ENCODE measurements at regions not wholly inside any gene's neighbourhood (a gene's known extent, or its start where the extent isn't known, plus 50 kb on each side); places are given as distances from the start of the nearest gene placed in this dataset.

DNA sequence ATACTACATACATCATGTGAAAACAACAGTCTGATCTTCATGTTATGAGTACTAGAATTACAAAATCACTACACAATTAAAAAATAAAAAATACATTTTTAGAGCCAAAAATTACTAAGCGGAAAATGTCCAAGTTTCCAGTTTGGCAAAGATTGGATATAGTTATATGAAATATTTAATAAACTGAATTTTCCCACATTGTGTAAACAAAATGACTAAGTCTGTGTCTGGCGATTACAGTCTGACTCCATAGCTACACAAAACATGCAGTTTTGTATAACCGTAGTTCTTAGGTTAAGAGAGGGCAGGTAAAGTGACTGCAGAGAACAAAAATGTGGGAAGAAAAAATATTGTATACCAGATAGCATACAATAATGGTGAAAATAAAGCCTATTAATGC is 59.2 kb upstream of the TMEM47 start:
- Mint-ChIP-seq H3K4me1 (peaks cover 20% of the 10 kb centered on the region), H3K4me3 (no peak overlapping the region), H3K9me3 (no peaks in the 10 kb centered on the region), H3K36me3 (ENCODE audit: low read depth) (no peaks in the 10 kb centered on the region), H3K27ac (no peak overlapping the region), H3K27me3 (ENCODE audit: low read depth) (no peaks in the 10 kb centered on the region)
- TF ChIP-seq, protein P1, sequence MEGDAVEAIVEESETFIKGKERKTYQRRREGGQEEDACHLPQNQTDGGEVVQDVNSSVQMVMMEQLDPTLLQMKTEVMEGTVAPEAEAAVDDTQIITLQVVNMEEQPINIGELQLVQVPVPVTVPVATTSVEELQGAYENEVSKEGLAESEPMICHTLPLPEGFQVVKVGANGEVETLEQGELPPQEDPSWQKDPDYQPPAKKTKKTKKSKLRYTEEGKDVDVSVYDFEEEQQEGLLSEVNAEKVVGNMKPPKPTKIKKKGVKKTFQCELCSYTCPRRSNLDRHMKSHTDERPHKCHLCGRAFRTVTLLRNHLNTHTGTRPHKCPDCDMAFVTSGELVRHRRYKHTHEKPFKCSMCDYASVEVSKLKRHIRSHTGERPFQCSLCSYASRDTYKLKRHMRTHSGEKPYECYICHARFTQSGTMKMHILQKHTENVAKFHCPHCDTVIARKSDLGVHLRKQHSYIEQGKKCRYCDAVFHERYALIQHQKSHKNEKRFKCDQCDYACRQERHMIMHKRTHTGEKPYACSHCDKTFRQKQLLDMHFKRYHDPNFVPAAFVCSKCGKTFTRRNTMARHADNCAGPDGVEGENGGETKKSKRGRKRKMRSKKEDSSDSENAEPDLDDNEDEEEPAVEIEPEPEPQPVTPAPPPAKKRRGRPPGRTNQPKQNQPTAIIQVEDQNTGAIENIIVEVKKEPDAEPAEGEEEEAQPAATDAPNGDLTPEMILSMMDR (IDR thresholded peaks at IDR 0.05; ENCODE audit: unreplicated experiment in 3 of 3), result no peak

DNA sequence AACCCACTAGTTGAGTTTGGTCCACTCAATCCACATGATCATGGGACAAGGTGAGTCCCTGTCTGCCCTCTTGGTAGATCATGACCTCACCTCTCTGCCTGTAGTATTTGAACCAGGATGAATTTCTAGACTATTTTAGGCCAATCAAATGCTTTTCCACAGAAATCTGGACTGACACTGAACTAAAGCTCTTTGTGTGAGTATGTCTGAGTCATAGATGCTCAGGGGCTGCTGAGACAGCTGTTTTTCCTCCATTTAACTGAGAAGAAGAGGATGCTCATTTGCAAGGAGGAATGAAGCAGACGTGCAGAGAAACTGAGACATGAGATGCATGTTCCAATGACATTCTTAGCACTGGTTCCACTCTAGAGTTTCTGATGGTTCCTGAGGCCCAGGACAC is 77.3 kb upstream of the TMEM47 start:
- H3K4me1 Mint-ChIP-seq, result no peaks in the 10 kb centered on the region
- TF ChIP-seq, protein P1 (IDR thresholded peaks at IDR 0.05; ENCODE audit: unreplicated experiment in 3 of 3), result no peak
- H3K27me3 Mint-ChIP-seq (ENCODE audit: low read depth), result no peaks in the 10 kb centered on the region
- H3K9me3 Mint-ChIP-seq, result no peaks in the 10 kb centered on the region
- no peaks in the 10 kb centered on the region for H3K36me3 Mint-ChIP-seq (ENCODE audit: low read depth)
- no peak overlapping the region for H3K27ac Mint-ChIP-seq
- no peak overlapping the region for H3K4me3 Mint-ChIP-seq

DNA sequence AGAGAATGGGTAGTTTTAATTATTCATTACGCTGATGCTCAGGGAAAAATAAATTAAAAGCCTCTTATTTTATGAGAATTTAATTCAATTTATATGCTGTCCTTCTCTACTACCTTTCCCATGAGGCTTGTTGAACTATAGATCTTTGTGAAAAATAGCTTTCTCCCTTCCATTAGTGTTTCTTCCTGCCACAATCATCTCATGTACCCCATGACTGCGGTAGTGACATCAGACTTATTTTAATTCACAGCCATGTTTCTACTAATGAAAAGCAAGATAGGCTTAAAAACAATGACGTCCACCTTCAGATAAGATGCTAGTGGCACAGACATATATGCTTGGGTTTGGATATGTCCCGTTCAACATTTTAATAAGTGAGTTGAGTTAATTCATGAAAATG is 87.4 kb upstream of the TMEM47 start:
- Mint-ChIP-seq H3K4me3 (no peak overlapping the region), H3K27me3 (ENCODE audit: low read depth) (no peaks in the 10 kb centered on the region), H3K4me1 (peaks cover 9% of the 10 kb centered on the region), H3K9me3 (no peaks in the 10 kb centered on the region), H3K36me3 (ENCODE audit: low read depth) (no peaks in the 10 kb centered on the region), H3K27ac (no peak overlapping the region)
- TF ChIP-seq, protein P1 (IDR thresholded peaks at IDR 0.05; ENCODE audit: unreplicated experiment in 3 of 3), result no peak

DNA sequence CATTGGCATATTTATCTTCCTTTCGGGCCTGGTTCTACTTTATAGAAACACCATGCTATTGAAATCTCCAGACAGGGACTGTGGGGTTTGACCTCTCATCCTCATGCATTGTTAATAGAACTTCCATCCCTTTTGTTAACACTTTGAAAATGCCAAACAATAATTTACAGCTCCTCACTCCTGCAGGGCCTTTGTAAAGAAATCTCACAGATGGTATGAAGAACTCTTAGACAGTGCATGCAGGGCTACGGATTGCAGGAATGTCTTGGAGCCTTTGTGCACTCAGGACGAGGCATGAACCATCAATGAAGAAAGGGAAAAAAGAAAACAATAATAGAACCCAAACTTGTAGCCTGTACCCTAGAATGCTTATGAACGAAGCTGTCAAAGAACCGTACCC is 92.8 kb upstream of the TMEM47 start:
- Mint-ChIP-seq H3K4me1 (no peaks in the 10 kb centered on the region), H3K36me3 (ENCODE audit: low read depth) (no peaks in the 10 kb centered on the region), H3K9me3 (no peaks in the 10 kb centered on the region), H3K27ac (no peak overlapping the region), H3K4me3 (no peak overlapping the region), H3K27me3 (ENCODE audit: low read depth) (no peaks in the 10 kb centered on the region)
- TF ChIP-seq, protein P1 (IDR thresholded peaks at IDR 0.05; ENCODE audit: unreplicated experiment in 3 of 3), result no peak

DNA sequence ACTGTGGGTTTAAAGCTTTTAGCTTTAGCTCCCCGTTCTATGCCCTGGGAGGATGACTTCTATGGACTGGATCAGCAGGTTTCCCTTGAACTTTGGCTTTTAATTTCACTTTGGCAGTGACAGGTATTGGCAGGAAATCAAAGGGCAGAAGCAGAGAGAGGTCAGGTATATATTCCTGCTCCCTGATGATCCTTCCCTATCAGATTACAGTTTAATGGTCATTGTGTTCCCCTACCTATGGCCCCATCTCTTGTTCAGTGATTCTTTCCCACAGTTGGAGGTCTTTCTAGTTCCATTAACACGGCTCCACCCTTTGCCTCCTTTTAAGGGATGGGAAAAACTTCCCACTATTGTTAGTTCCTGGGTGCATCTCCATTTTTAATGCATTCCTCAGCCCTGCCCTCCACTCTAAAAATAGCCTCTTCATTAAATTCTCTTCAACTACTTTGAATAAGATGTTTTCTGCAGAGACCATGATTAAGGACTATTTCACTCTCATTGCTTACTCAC is 107.8 kb upstream of the TMEM47 start:
- H3K4me3 Mint-ChIP-seq, result no peak overlapping the region
- TF ChIP-seq, protein P1 (IDR thresholded peaks at IDR 0.05; ENCODE audit: unreplicated experiment in 3 of 3), result no peak

DNA sequence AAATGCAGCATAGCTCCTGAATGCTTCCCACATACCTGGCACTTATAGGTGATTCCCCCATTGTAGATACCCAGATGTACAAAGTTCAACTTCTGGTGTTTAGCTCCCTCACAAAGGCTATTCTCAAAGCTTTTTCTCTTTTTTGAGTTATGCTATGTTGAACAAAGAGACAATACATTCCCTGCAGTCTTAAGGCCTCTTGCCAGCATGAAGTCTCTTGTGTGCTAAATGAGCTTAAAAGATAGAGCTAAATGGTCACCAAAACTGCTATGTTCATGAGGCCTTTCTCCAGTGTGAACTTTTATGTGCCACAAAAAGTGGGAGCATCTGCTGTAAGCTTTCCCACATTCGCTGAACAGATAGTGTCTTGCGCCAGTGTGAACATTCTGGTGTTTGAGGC is 111.2 kb upstream of the TMEM47 start:
- no peaks in the 10 kb centered on the region for H3K9me3 Mint-ChIP-seq
- no peak overlapping the region for H3K27ac Mint-ChIP-seq
- no peaks in the 10 kb centered on the region for H3K36me3 Mint-ChIP-seq (ENCODE audit: low read depth)
- TF ChIP-seq, protein P1 (IDR thresholded peaks at IDR 0.05; ENCODE audit: unreplicated experiment in 3 of 3), result no peak
- H3K4me3 Mint-ChIP-seq, result no peak overlapping the region
- no peaks in the 10 kb centered on the region for H3K4me1 Mint-ChIP-seq
- H3K27me3 Mint-ChIP-seq (ENCODE audit: low read depth), result no peaks in the 10 kb centered on the region

More for the DNA sequence above, 107.8 kb upstream of the TMEM47 start:
- H3K4me1 Mint-ChIP-seq, result no peaks in the 10 kb centered on the region
- no peak overlapping the region for H3K27ac Mint-ChIP-seq
- no peaks in the 10 kb centered on the region for H3K9me3 Mint-ChIP-seq
- H3K27me3 Mint-ChIP-seq (ENCODE audit: low read depth), result no peaks in the 10 kb centered on the region
- no peaks in the 10 kb centered on the region for H3K36me3 Mint-ChIP-seq (ENCODE audit: low read depth)
